ENCODE measurements at regions not wholly inside any gene's neighbourhood (a gene's known extent, or its start where the extent isn't known, plus 50 kb on each side); places are given as distances from the start of the nearest gene placed in this dataset.

DNA sequence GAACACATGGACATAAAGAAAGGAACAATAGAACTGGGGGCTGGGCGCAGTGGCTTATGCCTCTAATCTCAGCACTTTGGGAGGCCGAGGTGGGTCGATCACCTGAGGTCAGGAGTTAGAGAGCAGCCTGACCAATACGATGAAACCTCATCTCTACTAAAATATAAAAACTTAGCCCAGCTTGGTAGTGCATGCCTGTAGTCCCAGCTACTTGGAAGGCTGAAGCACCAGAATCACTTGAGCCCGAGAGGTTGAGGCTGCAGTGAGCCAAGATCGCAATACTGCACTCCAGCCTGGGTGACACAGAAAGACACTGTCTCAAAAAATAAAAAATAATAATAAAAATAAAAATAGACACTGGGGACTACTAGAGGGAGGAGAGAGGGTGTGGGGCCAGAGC lies 154.5 kb downstream of the SEC23A start:
- no peaks in the 10 kb centered on the region for H3K79me2 ChIP-seq (ENCODE audit: control insufficient read depth, insufficient read depth, low read length)
- H2AFZ ChIP-seq (ENCODE audit: low read length) = no peak overlapping the region
- H3K36me3 ChIP-seq (ENCODE audit: control insufficient read depth, insufficient read depth, low read length) = no peaks in the 10 kb centered on the region
- DNase-seq (ENCODE audit: low read depth in 2 of 2) = no peak
- no peak overlapping the region for H3K27ac ChIP-seq (ENCODE audit: insufficient read depth, low read length)
- no peak for TF ChIP-seq EZH2 (IDR thresholded peaks at IDR 0.05; ENCODE audit: low read length, missing control alignments)
- TF ChIP-seq, protein P1, sequence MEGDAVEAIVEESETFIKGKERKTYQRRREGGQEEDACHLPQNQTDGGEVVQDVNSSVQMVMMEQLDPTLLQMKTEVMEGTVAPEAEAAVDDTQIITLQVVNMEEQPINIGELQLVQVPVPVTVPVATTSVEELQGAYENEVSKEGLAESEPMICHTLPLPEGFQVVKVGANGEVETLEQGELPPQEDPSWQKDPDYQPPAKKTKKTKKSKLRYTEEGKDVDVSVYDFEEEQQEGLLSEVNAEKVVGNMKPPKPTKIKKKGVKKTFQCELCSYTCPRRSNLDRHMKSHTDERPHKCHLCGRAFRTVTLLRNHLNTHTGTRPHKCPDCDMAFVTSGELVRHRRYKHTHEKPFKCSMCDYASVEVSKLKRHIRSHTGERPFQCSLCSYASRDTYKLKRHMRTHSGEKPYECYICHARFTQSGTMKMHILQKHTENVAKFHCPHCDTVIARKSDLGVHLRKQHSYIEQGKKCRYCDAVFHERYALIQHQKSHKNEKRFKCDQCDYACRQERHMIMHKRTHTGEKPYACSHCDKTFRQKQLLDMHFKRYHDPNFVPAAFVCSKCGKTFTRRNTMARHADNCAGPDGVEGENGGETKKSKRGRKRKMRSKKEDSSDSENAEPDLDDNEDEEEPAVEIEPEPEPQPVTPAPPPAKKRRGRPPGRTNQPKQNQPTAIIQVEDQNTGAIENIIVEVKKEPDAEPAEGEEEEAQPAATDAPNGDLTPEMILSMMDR (conservative IDR thresholded peaks at IDR 0.05 in 1 of 2, IDR thresholded peaks at IDR 0.05 in 1 of 2; ENCODE audit: low read depth in 1 of 2, low read length in 2 of 2) = no peak
- H3K9me3 ChIP-seq (ENCODE audit: control insufficient read depth, insufficient read depth, low read depth, low read length) = no peaks in the 10 kb centered on the region
- H3K4me2 ChIP-seq (ENCODE audit: extremely low read depth, insufficient read depth, low read length) = no peak overlapping the region
- H4K20me1 ChIP-seq (ENCODE audit: control insufficient read depth, extremely low read depth, insufficient read depth, low read length) = no peaks in the 10 kb centered on the region
- no peaks in the 10 kb centered on the region for H3K4me1 ChIP-seq (ENCODE audit: control insufficient read depth, extremely low read depth, insufficient read depth, low read length)
- H3K27me3 ChIP-seq (ENCODE audit: control insufficient read depth, insufficient read depth, low read length) = no peaks in the 10 kb centered on the region
- no peak overlapping the region for H3K9ac ChIP-seq (ENCODE audit: insufficient read depth, low read length)
- no peak overlapping the region for H3K4me3 ChIP-seq (replicated peaks in 1 of 4; ENCODE audit: control extremely low read depth in 1 of 4, insufficient read depth in 1 of 4, low read depth in 3 of 4, low read length in 4 of 4)

DNA sequence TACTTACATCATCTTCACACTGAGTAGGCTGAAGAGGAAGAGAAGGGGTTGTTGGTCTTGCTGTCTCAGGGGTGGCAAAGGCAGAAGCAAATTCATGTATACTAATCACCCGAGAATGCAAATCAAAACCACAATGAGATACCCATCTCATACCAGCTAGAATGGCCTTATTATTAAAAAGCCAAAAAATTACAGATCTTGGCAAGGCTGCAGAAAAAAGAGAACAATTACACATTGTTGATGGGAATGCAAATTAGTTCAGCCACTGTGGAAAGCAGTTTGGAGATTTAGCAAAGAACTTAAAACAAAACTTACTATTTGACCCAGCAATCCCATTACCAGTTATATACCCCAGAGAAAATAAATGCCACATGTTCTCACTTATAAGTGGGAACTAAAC lies 154.9 kb downstream of the SEC23A start:
- TF ChIP-seq, protein P1 (conservative IDR thresholded peaks at IDR 0.05 in 1 of 2, IDR thresholded peaks at IDR 0.05 in 1 of 2; ENCODE audit: low read depth in 1 of 2, low read length in 2 of 2) = no peak
- no peak for TF ChIP-seq EZH2 (IDR thresholded peaks at IDR 0.05; ENCODE audit: low read length, missing control alignments)
- no peaks in the 10 kb centered on the region for H3K4me1 ChIP-seq (ENCODE audit: control insufficient read depth, extremely low read depth, insufficient read depth, low read length)
- H4K20me1 ChIP-seq (ENCODE audit: control insufficient read depth, extremely low read depth, insufficient read depth, low read length) = no peaks in the 10 kb centered on the region
- no peaks in the 10 kb centered on the region for H3K9me3 ChIP-seq (ENCODE audit: control insufficient read depth, insufficient read depth, low read depth, low read length)
- no peak overlapping the region for H3K4me3 ChIP-seq (replicated peaks in 1 of 4; ENCODE audit: control extremely low read depth in 1 of 4, insufficient read depth in 1 of 4, low read depth in 3 of 4, low read length in 4 of 4)
- H3K79me2 ChIP-seq (ENCODE audit: control insufficient read depth, insufficient read depth, low read length) = no peaks in the 10 kb centered on the region
- H3K4me2 ChIP-seq (ENCODE audit: extremely low read depth, insufficient read depth, low read length) = no peak overlapping the region
- H3K27me3 ChIP-seq (ENCODE audit: control insufficient read depth, insufficient read depth, low read length) = no peaks in the 10 kb centered on the region
- no peak overlapping the region for H3K27ac ChIP-seq (ENCODE audit: insufficient read depth, low read length)
- peak in 1 of 2 donors; percentile 94 for DNase-seq (ENCODE audit: low read depth in 2 of 2)
- H3K36me3 ChIP-seq (ENCODE audit: control insufficient read depth, insufficient read depth, low read length) = no peaks in the 10 kb centered on the region
- H3K9ac ChIP-seq (ENCODE audit: insufficient read depth, low read length) = no peak overlapping the region
- no peak overlapping the region for H2AFZ ChIP-seq (ENCODE audit: low read length)

DNA sequence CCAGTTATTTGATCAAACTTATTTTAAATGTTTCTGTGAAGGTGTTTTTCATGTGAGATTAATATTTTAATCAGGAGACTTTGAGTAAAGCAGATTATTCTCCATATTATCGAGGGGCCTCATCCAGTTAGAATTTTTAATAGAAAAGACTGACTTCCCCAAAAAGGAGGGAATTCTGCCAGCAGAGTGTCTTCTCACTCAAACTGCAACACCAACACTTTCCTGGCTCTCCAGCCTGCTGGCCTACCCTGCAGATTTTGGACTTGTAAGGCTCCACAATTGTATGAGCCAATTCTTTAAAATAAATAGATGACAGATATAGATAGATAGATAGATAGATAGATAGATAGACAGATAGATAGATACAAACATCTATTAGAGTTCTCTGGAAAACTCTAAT lies 155.7 kb downstream of the SEC23A start:
- Histone ChIP-seq H3K4me2 (ENCODE audit: extremely low read depth, insufficient read depth, low read length) (no peak overlapping the region), H3K4me3 (replicated peaks in 1 of 4; ENCODE audit: control extremely low read depth in 1 of 4, insufficient read depth in 1 of 4, low read depth in 3 of 4, low read length in 4 of 4) (no peak overlapping the region), H4K20me1 (ENCODE audit: control insufficient read depth, extremely low read depth, insufficient read depth, low read length) (no peaks in the 10 kb centered on the region), H2AFZ (ENCODE audit: low read length) (no peak overlapping the region), H3K4me1 (ENCODE audit: control insufficient read depth, extremely low read depth, insufficient read depth, low read length) (no peaks in the 10 kb centered on the region), H3K9ac (ENCODE audit: insufficient read depth, low read length) (no peak overlapping the region), H3K27me3 (ENCODE audit: control insufficient read depth, insufficient read depth, low read length) (no peaks in the 10 kb centered on the region), H3K27ac (ENCODE audit: insufficient read depth, low read length) (no peak overlapping the region), H3K9me3 (ENCODE audit: control insufficient read depth, insufficient read depth, low read depth, low read length) (no peaks in the 10 kb centered on the region), H3K79me2 (ENCODE audit: control insufficient read depth, insufficient read depth, low read length) (no peaks in the 10 kb centered on the region), H3K36me3 (ENCODE audit: control insufficient read depth, insufficient read depth, low read length) (no peaks in the 10 kb centered on the region)
- TF ChIP-seq, protein P1 (conservative IDR thresholded peaks at IDR 0.05 in 1 of 2, IDR thresholded peaks at IDR 0.05 in 1 of 2; ENCODE audit: low read depth in 1 of 2, low read length in 2 of 2) = no peak
- no peak for TF ChIP-seq EZH2 (IDR thresholded peaks at IDR 0.05; ENCODE audit: low read length, missing control alignments)
- no peak for DNase-seq (ENCODE audit: low read depth in 2 of 2)

All from fibroblast of lung (primary cell).